GM23338 (cell line): ENCODE measurements at regions not wholly inside any gene's neighbourhood (a gene's known extent, or its start where the extent isn't known, plus 50 kb on each side); places are given as distances from the start of the nearest gene placed in this dataset.

ENCODE experiments used
- ATAC-seq: fragments of 200-7000 bp; cut with Tn5 transposase; 3 replicates; pipeline ENCODE4 v1.9.1; 2020
- DNase-seq: peaks from one replicate; pipeline ENCODE4 v3.0.0-alpha.2; 2015; ENCODE audit warnings: low spot score
- H2AFZ ChIP-seq: fragments of 200-600 bp; sonication (generic); 2 replicates; pipeline ENCODE4 v1.8.0; 2016; ENCODE audit warnings: antibody characterized with exemption, mild to moderate bottlenecking, moderate library complexity
- H3F3A ChIP-seq: fragments of 200-600 bp; sonication (generic); replicated peaks from 2 replicates; pipeline ENCODE4 v1.8.0; 2017; ENCODE audit warnings: antibody characterized with exemption, mixed run types, low read depth
- H3K27ac ChIP-seq: fragments of 200-600 bp; sonication (generic); 2 replicates; pipeline ENCODE4 v1.6.1; 2016; ENCODE audit warnings: low read depth
- H3K27me3 ChIP-seq: fragments of 200-600 bp; sonication (generic); 2 replicates; pipeline ENCODE4 v1.8.0; 2016; ENCODE audit warnings: mild to moderate bottlenecking, mixed run types, moderate library complexity; ENCODE audit not compliant: insufficient read depth
- H3K36me3 ChIP-seq: fragments of 200-600 bp; sonication (generic); 2 replicates; pipeline ENCODE4 v1.8.0; 2016; ENCODE audit warnings: mild to moderate bottlenecking; ENCODE audit not compliant: insufficient read depth
- H3K4me1 ChIP-seq: fragments of 200-600 bp; sonication (generic); 2 replicates; pipeline ENCODE4 v1.8.0; 2016; ENCODE audit warnings: mild to moderate bottlenecking, moderate library complexity; ENCODE audit not compliant: insufficient read depth
- H3K4me2 ChIP-seq: fragments of 200-600 bp; sonication (generic); 2 replicates; pipeline ENCODE4 v1.7.1; 2017; ENCODE audit warnings: mixed run types
- H3K4me3 ChIP-seq: fragments of 200-600 bp; sonication (generic); 2 replicates; pipeline ENCODE4 v1.6.1; 2016; ENCODE audit warnings: mixed run types
- H3K79me2 ChIP-seq: fragments of 200-600 bp; sonication (generic); replicated peaks from 2 replicates; pipeline ENCODE4 v1.8.0; 2017; ENCODE audit warnings: mild to moderate bottlenecking; ENCODE audit not compliant: insufficient read depth
- H3K9me2 ChIP-seq: fragments of 200-600 bp; sonication (generic); 2 replicates; pipeline ENCODE4 v1.8.0; 2017; ENCODE audit not compliant: insufficient read depth
- H4K20me1 ChIP-seq: fragments of 200-600 bp; sonication (generic); replicated peaks from 2 replicates; pipeline ENCODE4 v1.8.0; 2017; ENCODE audit warnings: mild to moderate bottlenecking; ENCODE audit not compliant: insufficient read depth
- H3K27ac Mint-ChIP-seq: 2 replicates; pipeline ENCODE4 v1.8.0; 2020; ENCODE audit warnings: inconsistent platforms, mild to moderate bottlenecking, moderate library complexity, mixed read lengths
- H3K27me3 Mint-ChIP-seq: 3 replicates; pipeline ENCODE4 v1.8.0; 2022; ENCODE audit warnings: low read depth, mild to moderate bottlenecking, moderate library complexity, mixed read lengths, inconsistent platforms; ENCODE audit not compliant: insufficient read depth, poor library complexity
- H3K36me3 Mint-ChIP-seq: 3 replicates; pipeline ENCODE4 v1.8.0; 2021; ENCODE audit warnings: low read depth, mild to moderate bottlenecking, inconsistent platforms, moderate library complexity, mixed read lengths
- H3K4me1 Mint-ChIP-seq: 3 replicates; pipeline ENCODE4 v1.8.0; 2020; ENCODE audit warnings: mild to moderate bottlenecking, inconsistent platforms, mixed read lengths
- H3K4me3 Mint-ChIP-seq: 3 replicates; pipeline ENCODE4 v1.8.0; 2021; ENCODE audit warnings: moderate library complexity, mild to moderate bottlenecking, inconsistent platforms, mixed read lengths
- H3K9me3 Mint-ChIP-seq: 3 replicates; pipeline ENCODE4 v1.8.0; 2020; ENCODE audit warnings: moderate library complexity, mild to moderate bottlenecking, inconsistent platforms, mixed read lengths
- CREB1 ChIP-seq: fragments of 250-450 bp; sonication (Bioruptor Pico); IDR thresholded peaks from 2 replicates; pipeline ENCODE4 v1.5.0; 2020; ENCODE audit warnings: low read depth, mild to moderate bottlenecking, moderate library complexity
- ETS1 ChIP-seq: IDR thresholded peaks from 2 replicates; pipeline ENCODE4 v1.6.1; 2016; ENCODE audit warnings: antibody characterized with exemption
- EZH2phosphoT487 ChIP-seq: fragments of 200-600 bp; sonication (generic); IDR thresholded peaks from one replicate; pipeline ENCODE4 v1.8.1; 2018; ENCODE audit warnings: antibody characterized with exemption; ENCODE audit not compliant: unreplicated experiment
- JUNB ChIP-seq: IDR thresholded peaks from one replicate; pipeline ENCODE4 v1.6.1; 2016; ENCODE audit warnings: antibody characterized with exemption; ENCODE audit not compliant: unreplicated experiment
- NANOG ChIP-seq: IDR thresholded peaks from 2 replicates; pipeline ENCODE4 v1.6.1; 2016; ENCODE audit warnings: antibody characterized with exemption, borderline replicate concordance
- POLR2AphosphoS5 ChIP-seq: IDR thresholded peaks from 2 replicates; pipeline ENCODE4 v1.6.1; 2016; ENCODE audit warnings: antibody characterized with exemption, low read depth
- STAT1 ChIP-seq: IDR thresholded peaks from one replicate; pipeline ENCODE4 v1.6.1; 2016; ENCODE audit warnings: antibody characterized with exemption; ENCODE audit not compliant: unreplicated experiment
- ZNF114 ChIP-seq: fragments of 250-450 bp; sonication (Bioruptor Pico); IDR thresholded peaks from 2 replicates; pipeline ENCODE4 v1.5.0; 2020; ENCODE audit warnings: mild to moderate bottlenecking, moderate library complexity
- ZNF331 ChIP-seq: fragments of 250-450 bp; sonication (Bioruptor Pico); IDR thresholded peaks from 2 replicates; pipeline ENCODE4 v1.5.0; 2020; ENCODE audit warnings: low read depth, mild to moderate bottlenecking, moderate library complexity
- ZNF462 ChIP-seq: fragments of 250-450 bp; sonication (Bioruptor Pico); IDR thresholded peaks from 2 replicates; pipeline ENCODE4 v1.5.0; 2020; ENCODE audit warnings: mild to moderate bottlenecking, moderate library complexity

DNA sequence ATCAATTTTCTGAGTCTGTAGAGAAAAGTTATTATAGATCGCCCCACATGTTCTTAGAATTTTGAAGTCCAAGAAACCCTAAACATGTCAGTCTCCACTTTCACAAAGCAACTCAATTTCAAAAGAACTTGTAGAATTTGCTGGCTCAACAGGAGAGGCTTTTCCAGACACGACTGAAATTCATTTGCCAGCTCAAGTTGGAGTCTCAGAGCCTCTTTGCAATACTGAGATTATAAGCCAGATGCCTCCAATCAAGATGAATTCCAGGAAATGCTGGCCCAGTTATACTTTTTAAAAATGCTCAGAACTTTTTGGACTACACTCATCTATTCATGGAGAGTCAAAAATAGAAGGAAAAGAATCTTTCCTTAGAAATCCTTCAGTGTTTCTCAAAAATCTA, 56.9 kb upstream of the NLGN1 start:
- Histone ChIP-seq H4K20me1 (no peaks in the 10 kb centered on the region), H3F3A (no peaks in the 10 kb centered on the region), H3K27me3 (no peaks in the 10 kb centered on the region), H3K4me3 (no peak overlapping the region), H3K9me2 (no peaks in the 10 kb centered on the region), H3K4me2 (no peak overlapping the region), H3K36me3 (no peaks in the 10 kb centered on the region), H3K4me1 (no peaks in the 10 kb centered on the region), H3K79me2 (no peaks in the 10 kb centered on the region), H2AFZ (no peak overlapping the region), H3K27ac (no peak overlapping the region)
- DNase-seq: no peak
- no peak for ATAC-seq
- H3K27me3 Mint-ChIP-seq: no peaks in the 10 kb centered on the region
- TF ChIP-seq ZNF331 (CRISPR knock-in tag) (no peak), ZNF462 (no peak), CREB1 (CRISPR knock-in tag) (no peak), ETS1 (no peak), NANOG (no peak), ZNF114 (CRISPR knock-in tag) (no peak), JUNB (no peak), EZH2phosphoT487 (no peak), POLR2AphosphoS5 (no peak), STAT1 (no peak)
- no peak overlapping the region for H3K4me3 Mint-ChIP-seq
- no peaks in the 10 kb centered on the region for H3K4me1 Mint-ChIP-seq
- no peaks in the 10 kb centered on the region for H3K36me3 Mint-ChIP-seq
- H3K27ac Mint-ChIP-seq: no peak overlapping the region
- no peaks in the 10 kb centered on the region for H3K9me3 Mint-ChIP-seq
